ENCODE measurements at regions not wholly inside any gene's neighbourhood (a gene's known extent, or its start where the extent isn't known, plus 50 kb on each side); places are given as distances from the start of the nearest gene placed in this dataset.

- no peak for TF ChIP-seq EZH2phosphoT487 (IDR thresholded peaks at IDR 0.05; ENCODE audit: borderline replicate concordance, low read depth, low read length)
- TF ChIP-seq CTCF (conservative IDR thresholded peaks at IDR 0.05; ENCODE audit: low read length): no peak
These were observed 94.3 kb upstream of the CELF4 start for GRCh38 chr18:37659906-37660305.
